HG03159 (cell line): ENCODE measurements at regions not wholly inside any gene's neighbourhood (a gene's known extent, or its start where the extent isn't known, plus 50 kb on each side); places are given as distances from the start of the nearest gene placed in this dataset.
"Not testable (repeated sequence)": the region's sequence is repeated elsewhere in the genome, so short reads cannot be mapped to it uniquely, and the experiment has no call there.

ENCODE experiments used
- ATAC-seq: cut with Tn5 transposase; IDR thresholded peaks from one replicate; pipeline ENCODE4 v1.9.1; 2021; ENCODE audit warnings: mild to moderate bottlenecking, moderate library complexity; ENCODE audit not compliant: unreplicated experiment

DNA sequence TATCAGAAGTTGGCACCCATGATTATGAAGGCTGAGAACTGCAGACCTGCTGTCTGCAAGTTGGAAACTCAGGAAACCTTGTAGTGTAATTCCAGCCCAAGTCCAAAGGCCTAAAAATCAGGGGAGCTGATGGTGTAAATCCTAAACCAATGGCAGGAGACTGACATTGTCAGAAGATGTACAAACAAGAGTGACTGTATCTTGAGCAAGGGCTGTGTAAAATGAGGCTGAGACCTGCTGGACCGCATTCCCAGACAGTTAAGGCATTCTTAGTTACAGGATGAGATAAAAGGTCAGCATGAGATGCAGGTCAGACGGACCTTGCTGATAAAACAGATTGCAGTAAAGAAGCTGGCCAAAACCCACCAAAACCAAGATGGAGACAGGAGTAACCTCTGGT is 147.7 kb downstream of the COG6 start:
- no peak for ATAC-seq

GRCh38 chr13:39803851-39804250 is 148.4 kb downstream of the COG6 start:
- no peak for ATAC-seq

- no peak for ATAC-seq
These were observed 149.1 kb downstream of the COG6 start for GRCh38 chr13:39804332-39805210.

DNA sequence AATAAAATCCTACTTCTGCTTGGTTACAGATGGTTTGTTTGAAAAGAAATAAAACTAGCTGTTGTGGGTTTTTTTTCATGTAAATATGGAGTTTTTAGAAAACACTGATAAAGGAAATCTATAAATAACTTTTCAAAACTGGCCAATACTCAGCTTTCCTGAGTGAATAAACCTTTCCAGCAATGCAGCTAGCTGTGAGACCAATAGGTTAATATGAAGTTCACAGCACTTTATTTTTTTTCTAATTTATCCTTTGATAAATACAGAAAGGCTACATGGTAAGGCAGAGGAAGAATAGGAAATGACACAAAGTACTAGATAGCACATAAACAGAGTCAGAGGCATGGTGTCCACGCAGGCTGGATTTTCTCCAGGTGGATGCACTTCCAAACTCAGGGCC is 154.0 kb downstream of the COG6 start:
- no peak for ATAC-seq

GRCh38 chr13:39810091-39810877 is 154.8 kb downstream of the COG6 start:
- ATAC-seq = no peak

DNA sequence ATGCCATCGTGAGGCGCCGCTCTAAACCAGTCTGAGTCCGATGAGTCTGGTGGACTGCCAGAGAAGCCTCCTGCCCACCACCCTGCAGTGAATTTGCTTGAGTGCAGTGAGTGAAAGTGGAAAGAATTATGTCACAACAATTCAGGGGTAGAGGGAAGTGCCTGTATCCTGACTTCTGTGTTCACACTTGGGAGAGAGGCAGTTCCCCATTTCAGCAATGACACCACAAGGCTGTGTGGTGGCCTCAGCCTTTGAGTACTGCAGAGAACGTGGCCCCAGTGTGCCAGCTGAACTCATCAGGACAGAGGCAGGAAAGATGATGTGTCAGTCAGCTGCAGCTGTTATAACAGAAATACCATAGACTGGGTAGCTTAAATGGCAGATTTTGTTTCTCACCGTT is 155.6 kb downstream of the COG6 start:
- ATAC-seq = no peak

- no peak for ATAC-seq
These were observed 156.2 kb downstream of the COG6 start for GRCh38 chr13:39811696-39812095.

DNA sequence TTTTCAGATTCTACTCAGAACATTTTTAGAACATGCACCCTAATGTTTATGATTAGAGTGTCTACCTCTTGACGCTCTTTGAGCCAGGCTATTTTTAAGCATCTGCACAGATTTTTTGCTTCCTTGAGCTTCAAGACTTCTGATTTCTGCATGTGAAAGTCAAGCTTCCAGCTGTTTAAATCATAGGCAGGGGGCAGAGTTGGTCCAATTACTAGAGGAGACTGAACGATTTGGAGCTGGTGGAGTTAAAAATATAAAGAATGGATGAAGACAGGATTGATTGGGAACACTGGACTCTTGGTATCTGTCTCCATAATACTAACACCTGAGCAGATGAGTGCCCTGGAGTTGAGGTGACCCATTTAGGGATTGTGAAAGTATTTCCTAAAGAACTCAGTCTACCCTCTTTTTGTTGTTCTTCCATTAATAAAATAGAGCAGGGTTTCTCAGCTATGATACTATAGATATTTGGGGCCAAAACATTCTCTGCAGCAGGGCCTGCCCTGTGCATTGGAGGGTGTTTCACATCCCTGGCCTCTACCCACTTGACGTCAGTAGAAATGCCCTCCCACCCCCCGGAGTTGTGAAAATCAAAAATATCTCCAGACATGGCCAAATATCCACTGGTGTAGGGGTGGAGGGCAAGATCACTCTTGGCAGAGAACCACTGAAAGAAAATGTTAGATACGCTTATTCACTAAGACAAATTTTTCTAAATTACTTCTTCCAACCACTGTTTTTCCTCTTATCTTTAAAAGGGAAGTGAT is 160.1 kb downstream of the COG6 start:
- no peak for ATAC-seq

GRCh38 chr13:39816936-39817335 is 161.5 kb downstream of the COG6 start:
- no peak for ATAC-seq

GRCh38 chr13:39818953-39819352 is 163.5 kb downstream of the COG6 start:
- ATAC-seq = no peak

DNA sequence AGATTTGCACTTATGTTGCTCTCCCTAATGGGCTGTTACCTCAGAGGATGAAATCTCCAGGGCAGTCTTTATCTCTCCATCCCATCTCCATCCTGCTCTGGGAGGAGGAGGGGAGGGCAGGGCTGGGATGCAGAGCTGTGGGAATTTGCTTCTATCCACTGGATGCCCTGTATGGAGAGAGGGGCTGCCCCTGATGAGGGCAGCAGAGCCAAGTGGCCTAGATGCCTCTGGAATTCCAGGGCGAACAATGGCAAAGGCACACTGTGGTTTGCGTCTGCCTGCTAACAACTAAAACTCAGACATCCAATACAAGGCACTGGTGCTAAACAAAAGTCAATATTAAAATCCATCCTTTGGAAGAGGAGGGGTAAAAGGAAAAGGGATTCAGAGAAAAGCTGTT is 165.1 kb downstream of the COG6 start:
- ATAC-seq = no peak

GRCh38 chr13:39821977-39822376 is 166.5 kb downstream of the COG6 start:
- no peak for ATAC-seq

- ATAC-seq = no peak
These were observed 167.0 kb downstream of the COG6 start for GRCh38 chr13:39822437-39822836.

- no peak for ATAC-seq
These were observed 167.7 kb downstream of the COG6 start for GRCh38 chr13:39823063-39823713.

GRCh38 chr13:39825886-39826285 is 170.4 kb downstream of the COG6 start:
- no peak for ATAC-seq

- ATAC-seq = no peak
These were observed 179.8 kb downstream of the COG6 start for GRCh38 chr13:39835253-39835652.

GRCh38 chr13:39836038-39836437 is 180.6 kb downstream of the COG6 start:
- ATAC-seq = no peak

- ATAC-seq = not testable (repeated sequence)
These were observed 182.4 kb downstream of the COG6 start for GRCh38 chr13:39837866-39838265.

DNA sequence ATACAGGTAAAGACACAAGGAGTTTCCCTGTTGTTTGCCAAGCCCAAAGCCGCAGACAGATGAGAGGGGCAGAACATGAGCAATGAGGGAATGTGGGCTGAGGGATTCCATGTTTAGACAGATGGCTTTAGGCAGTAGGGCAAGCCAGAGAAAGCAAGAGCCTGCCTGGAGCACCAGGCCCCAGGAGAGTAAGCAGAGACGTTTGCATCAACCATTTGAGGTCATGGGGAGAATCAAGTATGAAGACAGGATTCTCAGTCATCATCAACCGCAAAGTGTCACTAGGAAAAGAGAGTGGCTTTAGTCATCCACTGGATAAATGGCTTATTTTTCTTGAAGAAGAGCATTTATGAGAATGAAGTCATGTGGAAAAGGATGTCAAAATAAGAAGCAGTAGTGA is 184.7 kb downstream of the COG6 start:
- ATAC-seq = no peak

GRCh38 chr13:39847336-39847735 is 191.9 kb downstream of the COG6 start:
- no peak for ATAC-seq

- ATAC-seq = no peak
These were observed 199.8 kb downstream of the COG6 start for GRCh38 chr13:39855236-39855635.
